Esophagus muscularis mucosa (tissue), 4 donors: ENCODE measurements at regions not wholly inside any gene's neighbourhood (a gene's known extent, or its start where the extent isn't known, plus 50 kb on each side); places are given as distances from the start of the nearest gene placed in this dataset.
A peak's percentile ranks its signal among the peaks of the same experiment; 100 is the strongest.

Source experiments
- DNase-seq: peaks from one replicate; pipeline ENCODE4 v3.0.0-alpha.2; 2017; ENCODE audit errors: extremely low spot score
- H3K27ac ChIP-seq, 4 donors: fragments of 200-600 bp; sonication (generic); replicated peaks in 1 of 4; 1 replicate in 3 of 4; 2 replicates in 1 of 4; pipeline ENCODE4 v1.5.1; 2016 to 2019; ENCODE audit warnings: mild to moderate bottlenecking in 1 of 4
- H3K27me3 ChIP-seq, 4 donors: fragments of 200-600 bp; sonication (generic); one replicate each; pipeline versions ENCODE4 v1.5.1 to v1.6.0; 2016 to 2019
- H3K36me3 ChIP-seq, 4 donors: fragments of 200-600 bp; sonication (generic); one replicate each; pipeline ENCODE4 v1.5.1; 2016 to 2019
- H3K4me1 ChIP-seq, 4 donors: fragments of 200-600 bp; sonication (generic); one replicate each; pipeline ENCODE4 v1.5.1; 2016 to 2019
- H3K4me3 ChIP-seq, 4 donors: fragments of 200-600 bp; sonication (generic); 1 replicate in 2 of 4; 2 replicates in 2 of 4; pipeline ENCODE4 v1.5.1; 2016 to 2019; ENCODE audit warnings: mild to moderate bottlenecking in 4 of 4, moderate library complexity in 1 of 4
- H3K9me3 ChIP-seq, 4 donors: fragments of 200-600 bp; sonication (generic); 1 replicate in 3 of 4; 2 replicates in 1 of 4; pipeline ENCODE4 v1.5.1; 2016 to 2019
- EP300 ChIP-seq: sonication (generic); formaldehyde crosslinking; IDR thresholded peaks from one replicate; pipeline ENCODE4 v1.6.1; 2017; ENCODE audit warnings: antibody characterized with exemption
- POLR2A ChIP-seq: fragments of 450-650 bp; IDR thresholded peaks from one replicate; pipeline ENCODE4 v1.6.1; 2017; ENCODE audit warnings: antibody characterized with exemption, moderate library complexity, mild to moderate bottlenecking, low read depth
- POLR2AphosphoS5 ChIP-seq, 2 donors: sonication (generic); formaldehyde crosslinking; IDR thresholded peaks; one replicate each; pipeline ENCODE4 v1.6.1; 2017; ENCODE audit warnings: antibody characterized with exemption in 2 of 2
- WGBS: methylation state at CpG from one replicate; pipeline ENCODE4 v1.1.5; 2018; 5-methylcytosine and 5-hydroxymethylcytosine counted together
- intact Hi-C: fragments of 100-400 bp; cut with DNase I; formaldehyde crosslinking; loops from one replicate; pipeline ENCODE4 v1.15.1; 2023
- TF ChIP-seq, protein P1 (sequence below), 3 experiments: fragments of 200-600 bp in 2 of 3; fragments of 450-650 bp in 1 of 3; sonication (generic) in 2 of 3; IDR thresholded peaks; one replicate each; pipeline ENCODE4 v1.5.1; 2017 to 2019; ENCODE audit warnings: antibody characterized with exemption in 3 of 3, mild to moderate bottlenecking in 2 of 3, moderate library complexity in 1 of 3

DNA sequence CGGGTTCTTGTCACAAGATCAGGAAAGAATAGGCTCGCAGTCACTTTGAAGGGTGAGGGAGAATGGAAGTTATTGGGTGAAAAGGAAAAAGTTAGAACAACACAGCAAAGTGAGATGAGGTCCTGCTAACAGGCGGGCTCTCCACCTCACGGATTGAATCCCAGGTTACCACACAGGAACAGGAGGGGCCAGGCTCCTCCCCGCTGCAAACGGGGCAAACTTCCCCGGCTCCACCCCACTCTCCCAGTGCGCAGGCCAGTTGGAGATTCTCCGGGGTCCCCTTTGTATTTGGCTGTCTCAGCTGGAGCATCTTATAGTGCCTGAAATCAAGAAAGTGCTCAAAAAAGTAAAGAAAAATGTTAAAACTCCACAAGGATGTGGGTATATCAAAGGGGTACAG lies 78.3 kb upstream of the IPO5 start:
- 86% methylated on average over 9 of the region's 9 CpGs for WGBS
- Histone ChIP-seq H3K27me3 (no peaks in the 10 kb centered on the region), H3K9me3 (no peaks in the 10 kb centered on the region), H3K4me1 (peaks cover 0 to 6% (median 0%) of the 10 kb centered on the region in 4 donors), H3K4me3 (no peak overlapping the region), H3K27ac (no peak overlapping the region), H3K36me3 (no peaks in the 10 kb centered on the region)
- TF ChIP-seq, protein P1, sequence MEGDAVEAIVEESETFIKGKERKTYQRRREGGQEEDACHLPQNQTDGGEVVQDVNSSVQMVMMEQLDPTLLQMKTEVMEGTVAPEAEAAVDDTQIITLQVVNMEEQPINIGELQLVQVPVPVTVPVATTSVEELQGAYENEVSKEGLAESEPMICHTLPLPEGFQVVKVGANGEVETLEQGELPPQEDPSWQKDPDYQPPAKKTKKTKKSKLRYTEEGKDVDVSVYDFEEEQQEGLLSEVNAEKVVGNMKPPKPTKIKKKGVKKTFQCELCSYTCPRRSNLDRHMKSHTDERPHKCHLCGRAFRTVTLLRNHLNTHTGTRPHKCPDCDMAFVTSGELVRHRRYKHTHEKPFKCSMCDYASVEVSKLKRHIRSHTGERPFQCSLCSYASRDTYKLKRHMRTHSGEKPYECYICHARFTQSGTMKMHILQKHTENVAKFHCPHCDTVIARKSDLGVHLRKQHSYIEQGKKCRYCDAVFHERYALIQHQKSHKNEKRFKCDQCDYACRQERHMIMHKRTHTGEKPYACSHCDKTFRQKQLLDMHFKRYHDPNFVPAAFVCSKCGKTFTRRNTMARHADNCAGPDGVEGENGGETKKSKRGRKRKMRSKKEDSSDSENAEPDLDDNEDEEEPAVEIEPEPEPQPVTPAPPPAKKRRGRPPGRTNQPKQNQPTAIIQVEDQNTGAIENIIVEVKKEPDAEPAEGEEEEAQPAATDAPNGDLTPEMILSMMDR (IDR thresholded peaks at IDR 0.05), result no peak
- no peak for TF ChIP-seq POLR2A
- no peak for TF ChIP-seq EP300
- no peak for TF ChIP-seq POLR2AphosphoS5 (IDR thresholded peaks at IDR 0.05)
- intact Hi-C loops, result no loop called here
- no peak for DNase-seq

DNA sequence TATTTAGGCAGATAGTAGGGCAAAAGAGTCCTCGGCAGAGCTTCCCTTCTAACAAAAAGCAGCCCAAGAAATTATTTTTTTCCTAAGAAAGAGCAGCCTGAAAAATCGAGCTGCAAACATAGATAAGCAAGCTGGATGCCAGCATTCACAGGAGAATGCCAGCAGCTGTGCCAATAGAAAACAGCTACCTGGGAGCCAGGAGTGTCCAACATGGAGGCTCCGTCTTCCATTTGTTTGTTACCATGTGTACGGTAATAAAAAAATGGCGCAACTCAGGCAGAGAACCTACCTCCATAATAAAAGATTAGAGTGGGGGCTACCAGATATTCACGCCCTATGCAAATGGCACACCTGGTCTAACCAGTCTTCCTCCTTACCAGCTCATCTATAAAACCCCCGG lies 77.6 kb upstream of the IPO5 start:
- Histone ChIP-seq H3K4me3 (no peak overlapping the region), H3K36me3 (no peaks in the 10 kb centered on the region), H3K27me3 (no peaks in the 10 kb centered on the region), H3K27ac (no peak overlapping the region), H3K9me3 (no peaks in the 10 kb centered on the region), H3K4me1 (peaks cover 0 to 6% (median 0%) of the 10 kb centered on the region in 4 donors)
- intact Hi-C loops, result no loop called here
- peak; percentile 83 for DNase-seq
- TF ChIP-seq POLR2A, result no peak
- TF ChIP-seq EP300, result no peak
- TF ChIP-seq, protein P1 (IDR thresholded peaks at IDR 0.05), result no peak
- no peak for TF ChIP-seq POLR2AphosphoS5 (IDR thresholded peaks at IDR 0.05)
- WGBS, result 94% methylated on average over 7 of the region's 7 CpGs

GRCh38 chr13:97878431-97879375 lies 74.8 kb upstream of the IPO5 start:
- H3K36me3 ChIP-seq, result no peaks in the 10 kb centered on the region
- no peaks in the 10 kb centered on the region for H3K27me3 ChIP-seq
- WGBS, result 83% methylated on average over 9 of the region's 9 CpGs
- H3K9me3 ChIP-seq, result no peaks in the 10 kb centered on the region
- intact Hi-C loops, result no loop called here
- peaks cover 0 to 22% (median 8%) of the 10 kb centered on the region in 4 donors for H3K4me1 ChIP-seq
- no peak overlapping the region for H3K27ac ChIP-seq
- peak; percentile 53 for DNase-seq
- TF ChIP-seq, protein P1 (IDR thresholded peaks at IDR 0.05), result no peak
- TF ChIP-seq EP300, result no peak
- no peak for TF ChIP-seq POLR2A
- no peak overlapping the region for H3K4me3 ChIP-seq

DNA sequence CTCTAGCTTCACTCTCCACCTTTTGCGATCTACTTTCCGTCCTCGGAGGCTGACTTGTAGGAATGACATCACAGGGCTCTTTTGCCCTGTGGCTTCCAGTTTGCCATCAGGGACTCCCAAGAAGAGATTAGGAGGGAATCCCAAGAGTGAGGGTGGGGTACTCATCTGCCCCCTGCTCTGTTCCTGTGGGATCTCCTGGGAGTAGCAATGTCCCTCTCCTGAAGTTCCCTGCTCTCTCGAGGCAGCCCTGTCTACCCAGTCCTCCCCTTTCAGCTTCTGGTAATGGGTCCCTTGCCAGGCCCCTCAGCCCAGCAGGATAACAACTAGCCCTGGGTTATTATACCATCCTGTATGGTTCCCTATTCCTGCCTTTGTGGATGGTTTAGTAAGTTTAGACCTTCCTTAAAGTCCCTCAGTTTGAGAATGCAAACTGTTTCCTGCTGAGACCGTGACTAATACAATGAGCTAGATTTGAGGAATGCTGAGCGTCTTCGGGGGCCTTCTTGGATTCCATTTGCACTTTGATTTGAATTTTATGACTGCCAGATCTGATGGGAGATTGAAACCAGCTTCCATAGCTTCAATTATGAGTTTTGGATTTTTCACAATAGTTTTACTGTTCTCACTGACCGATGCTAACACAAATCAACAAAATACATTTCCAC lies 73.7 kb upstream of the IPO5 start:
- TF ChIP-seq EP300 (no peak), POLR2AphosphoS5 (IDR thresholded peaks at IDR 0.05) (no peak), POLR2A (no peak)
- TF ChIP-seq, protein P1 (IDR thresholded peaks at IDR 0.05), result no peak
- no peaks in the 10 kb centered on the region for H3K36me3 ChIP-seq
- H3K27ac ChIP-seq, result no peak overlapping the region
- peak; percentile 81 for DNase-seq
- intact Hi-C loops, result no loop called here
- peaks cover 0 to 25% (median 19%) of the 10 kb centered on the region in 4 donors for H3K4me1 ChIP-seq
- no peaks in the 10 kb centered on the region for H3K9me3 ChIP-seq
- WGBS, result 62% methylated on average over 8 of the region's 8 CpGs
- no peaks in the 10 kb centered on the region for H3K27me3 ChIP-seq
- H3K4me3 ChIP-seq, result no peak overlapping the region
